GM12865 (cell line): ENCODE measurements at regions not wholly inside any gene's neighbourhood (a gene's known extent, or its start where the extent isn't known, plus 50 kb on each side); places are given as distances from the start of the nearest gene placed in this dataset.

Experiments used
- DNase-seq: peaks from one replicate; pipeline ENCODE4 v3.0.0; 2010; ENCODE audit warnings: low read depth
- H3K4me3 ChIP-seq: 2 replicates; pipeline ENCODE4 v1.5.1; 2011; ENCODE audit warnings: mild to moderate bottlenecking, low read depth, low read length, control low read depth
- TF ChIP-seq, protein P1 (sequence below): IDR thresholded peaks from 2 replicates; pipeline ENCODE4 v1.5.1; 2011; ENCODE audit warnings: low read length, control low read depth, low read depth, inconsistent platforms; ENCODE audit not compliant: insufficient read depth; ENCODE audit errors: missing control alignments

GRCh38 chr21:34260277-34261008, 103.4 kb upstream of the KCNE2 start:
- TF ChIP-seq, protein P1, sequence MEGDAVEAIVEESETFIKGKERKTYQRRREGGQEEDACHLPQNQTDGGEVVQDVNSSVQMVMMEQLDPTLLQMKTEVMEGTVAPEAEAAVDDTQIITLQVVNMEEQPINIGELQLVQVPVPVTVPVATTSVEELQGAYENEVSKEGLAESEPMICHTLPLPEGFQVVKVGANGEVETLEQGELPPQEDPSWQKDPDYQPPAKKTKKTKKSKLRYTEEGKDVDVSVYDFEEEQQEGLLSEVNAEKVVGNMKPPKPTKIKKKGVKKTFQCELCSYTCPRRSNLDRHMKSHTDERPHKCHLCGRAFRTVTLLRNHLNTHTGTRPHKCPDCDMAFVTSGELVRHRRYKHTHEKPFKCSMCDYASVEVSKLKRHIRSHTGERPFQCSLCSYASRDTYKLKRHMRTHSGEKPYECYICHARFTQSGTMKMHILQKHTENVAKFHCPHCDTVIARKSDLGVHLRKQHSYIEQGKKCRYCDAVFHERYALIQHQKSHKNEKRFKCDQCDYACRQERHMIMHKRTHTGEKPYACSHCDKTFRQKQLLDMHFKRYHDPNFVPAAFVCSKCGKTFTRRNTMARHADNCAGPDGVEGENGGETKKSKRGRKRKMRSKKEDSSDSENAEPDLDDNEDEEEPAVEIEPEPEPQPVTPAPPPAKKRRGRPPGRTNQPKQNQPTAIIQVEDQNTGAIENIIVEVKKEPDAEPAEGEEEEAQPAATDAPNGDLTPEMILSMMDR = no peak
- DNase-seq = no peak
- no peak overlapping the region for H3K4me3 ChIP-seq

DNA sequence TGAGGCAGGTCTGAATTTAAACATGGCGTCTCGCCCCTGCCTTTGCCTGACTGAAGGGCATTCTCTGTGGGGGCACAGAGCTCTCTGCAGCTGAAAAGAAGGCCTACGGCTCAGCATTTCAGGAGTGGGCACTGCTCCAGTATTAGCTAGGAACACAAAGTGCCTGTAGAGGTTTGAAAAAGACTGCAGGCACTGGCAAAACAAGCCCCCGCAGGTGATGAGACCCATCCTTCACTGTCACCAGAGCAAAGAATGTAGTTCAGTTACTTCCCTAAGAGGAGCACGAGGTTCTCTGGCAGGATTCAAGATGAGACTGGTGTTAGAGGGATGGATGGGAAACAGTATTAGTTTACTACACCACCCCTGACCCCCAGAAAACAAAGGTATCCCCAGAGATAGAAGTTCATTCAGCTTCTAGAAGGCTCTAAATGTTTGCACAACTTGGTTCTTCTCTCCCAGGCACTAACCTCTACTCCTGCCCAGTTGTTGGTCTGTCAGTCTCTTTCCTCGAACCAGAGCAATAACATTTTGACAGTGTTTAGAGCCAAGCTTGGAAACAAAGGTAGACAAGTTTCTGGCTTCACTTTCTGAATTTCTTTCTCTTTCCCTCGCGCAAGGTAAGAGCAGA, 101.9 kb upstream of the KCNE2 start:
- TF ChIP-seq, protein P1 = no peak
- DNase-seq = no peak
- no peak overlapping the region for H3K4me3 ChIP-seq

GRCh38 chr21:34262469-34262845, 101.3 kb upstream of the KCNE2 start:
- TF ChIP-seq, protein P1 = no peak
- no peak overlapping the region for H3K4me3 ChIP-seq
- no peak for DNase-seq

GRCh38 chr21:34263629-34264028, 100.2 kb upstream of the KCNE2 start:
- no peak for DNase-seq
- no peak overlapping the region for H3K4me3 ChIP-seq
- TF ChIP-seq, protein P1 = no peak

- TF ChIP-seq, protein P1 = no peak
- no peak overlapping the region for H3K4me3 ChIP-seq
- DNase-seq = no peak
Observed at GRCh38 chr21:34266351-34266750, 97.5 kb upstream of the KCNE2 start.

DNA sequence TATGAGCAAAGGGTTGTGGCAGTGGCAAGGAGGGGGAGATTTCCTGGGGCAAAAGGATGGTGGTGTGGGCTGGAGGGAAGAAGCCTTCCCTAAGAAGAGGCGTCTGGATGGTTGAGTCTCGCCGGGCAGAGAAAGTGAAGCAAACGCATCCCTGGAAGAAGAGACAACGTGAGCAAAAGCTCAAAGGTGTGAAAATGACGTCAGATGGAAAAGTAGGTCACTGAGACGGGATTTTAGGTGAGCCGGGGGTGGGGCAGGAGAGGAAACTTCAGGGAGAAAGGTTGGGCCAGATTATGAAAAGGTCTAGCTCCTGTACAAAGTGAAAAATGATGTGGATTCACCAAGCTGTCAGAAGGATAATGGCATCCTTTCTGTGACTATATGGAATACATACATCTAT, 95.3 kb upstream of the KCNE2 start:
- DNase-seq = no peak
- no peak overlapping the region for H3K4me3 ChIP-seq
- TF ChIP-seq, protein P1 = no peak
